Gastrocnemius medialis (tissue), 4 donors: ENCODE measurements at regions not wholly inside any gene's neighbourhood (a gene's known extent, or its start where the extent isn't known, plus 50 kb on each side); places are given as distances from the start of the nearest gene placed in this dataset.

Experiments used
- ATAC-seq, 2 donors: fragments of 150-250 bp; one replicate each; pipeline ENCODE4 v1.9.1; 2016
- DNase-seq, 2 donors: peaks; one replicate each; pipeline ENCODE4 v3.0.0-alpha.2; 2019
- H3K27ac ChIP-seq, 4 donors: fragments of 200-600 bp; sonication (generic); 1 replicate in 1 of 4; 2 replicates in 3 of 4; pipeline ENCODE4 v1.5.1; 2016 to 2018; ENCODE audit warnings: mild to moderate bottlenecking in 2 of 4, moderate library complexity in 1 of 4
- H3K27me3 ChIP-seq, 3 donors: fragments of 200-600 bp; sonication (generic) in 2 of 3; 1 replicate in 1 of 3; 2 replicates in 2 of 3; pipeline versions ENCODE4 v1.5.1 to v1.6.0; 2016 to 2019; ENCODE audit warnings: mild to moderate bottlenecking in 1 of 3, moderate library complexity in 1 of 3
- H3K36me3 ChIP-seq, 2 donors: fragments of 200-600 bp; sonication (generic) in 1 of 2; one replicate each; pipeline ENCODE4 v1.5.1; 2017 to 2018
- H3K4me1 ChIP-seq, 2 donors: fragments of 200-600 bp; sonication (generic) in 1 of 2; one replicate each; pipeline ENCODE4 v1.5.1; 2016 to 2017; ENCODE audit warnings: mild to moderate bottlenecking in 2 of 2
- H3K4me3 ChIP-seq, 4 donors: fragments of 200-600 bp; sonication (generic) in 3 of 4; 1 replicate in 1 of 4; 2 replicates in 3 of 4; pipeline ENCODE4 v1.5.1; 2016 to 2019; ENCODE audit warnings: mild to moderate bottlenecking in 2 of 4
- H3K9me3 ChIP-seq, 3 donors: fragments of 200-600 bp; sonication (generic) in 2 of 3; 1 replicate in 1 of 3; 2 replicates in 2 of 3; pipeline ENCODE4 v1.5.1; 2016 to 2019
- CTCF ChIP-seq, 5 experiments: fragments of 450-650 bp in 3 of 5; fragments of 200-600 bp in 2 of 5; sonication (generic) in 2 of 5; IDR thresholded peaks in 4 of 5; conservative IDR thresholded peaks in 1 of 5; 1 replicate in 4 of 5; 2 replicates in 1 of 5; pipeline ENCODE4 v1.5.1; 2016 to 2019; ENCODE audit warnings: antibody characterized with exemption in 5 of 5, mild to moderate bottlenecking in 3 of 5, moderate library complexity in 3 of 5
- POLR2A ChIP-seq, 2 donors: fragments of 450-650 bp; IDR thresholded peaks; one replicate each; pipeline ENCODE4 v1.6.1; 2017; ENCODE audit warnings: antibody characterized with exemption in 2 of 2, mild to moderate bottlenecking in 2 of 2, moderate library complexity in 2 of 2
- in situ Hi-C, 4 donors: fragments of 200-750 bp; cut with MboI; loops; one replicate each; pipeline versions ENCODE4 v1.15.0 to v1.8.0; 2017; ENCODE audit warnings: low sequenced_read_pairs in 4 of 4
- intact Hi-C: fragments of 100-400 bp; cut with DNase I; formaldehyde crosslinking; loops from one replicate; pipeline ENCODE4 v1.15.1; 2023; ENCODE audit warnings: low total_unique reads

- in situ Hi-C loops (no loop called here), intact Hi-C loops (no loop called here)
- H3K27ac ChIP-seq, result no peak overlapping the region
- no peaks in the 10 kb centered on the region for H3K36me3 ChIP-seq
- no peak overlapping the region for H3K4me3 ChIP-seq
- peaks cover 0 to 4% (median 0%) of the 10 kb centered on the region in 3 donors for H3K9me3 ChIP-seq
- no peak for DNase-seq
- H3K27me3 ChIP-seq, result no peaks in the 10 kb centered on the region
- H3K4me1 ChIP-seq, result no peaks in the 10 kb centered on the region
- no peak for ATAC-seq
- TF ChIP-seq POLR2A (IDR thresholded peaks at IDR 0.05) (no peak), CTCF (IDR thresholded peaks at IDR 0.05 in 4 of 5, conservative IDR thresholded peaks at IDR 0.05 in 1 of 5) (no peak)
These were observed 173.1 kb downstream of the ADRA2A start for GRCh38 chr10:111249925-111250324.

DNA sequence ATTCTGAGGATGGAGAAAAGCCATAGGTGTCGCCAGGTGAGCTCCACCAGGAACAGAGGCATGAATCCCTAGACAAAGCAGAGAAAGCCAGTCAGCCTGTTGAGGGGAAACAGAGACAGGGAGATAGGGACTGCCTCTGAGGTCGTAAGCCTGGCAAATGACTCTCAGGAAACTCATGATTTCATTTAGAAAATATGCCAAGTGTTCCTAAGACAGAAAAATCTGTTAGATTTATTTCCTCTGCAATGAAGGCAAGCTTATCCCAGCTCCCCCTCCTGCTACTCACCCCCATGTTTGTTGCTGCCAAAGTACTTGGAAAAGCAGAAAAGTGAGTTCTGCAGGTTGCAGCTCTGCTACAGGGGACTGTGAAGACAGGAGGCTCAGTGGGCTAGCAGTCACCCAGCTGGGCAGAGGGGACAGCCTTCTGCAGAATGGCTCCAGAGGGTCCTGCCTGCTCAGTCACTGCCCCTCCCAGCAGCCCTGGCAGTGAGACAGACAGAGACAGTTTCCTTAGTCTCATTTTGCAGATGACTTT is 184.3 kb downstream of the ADRA2A start:
- TF ChIP-seq POLR2A (IDR thresholded peaks at IDR 0.05) (no peak), CTCF (IDR thresholded peaks at IDR 0.05 in 4 of 5, conservative IDR thresholded peaks at IDR 0.05 in 1 of 5) (no peak)
- Histone ChIP-seq H3K9me3 (no peaks in the 10 kb centered on the region), H3K4me3 (no peak overlapping the region), H3K4me1 (no peaks in the 10 kb centered on the region), H3K36me3 (no peaks in the 10 kb centered on the region), H3K27ac (no peak overlapping the region), H3K27me3 (no peaks in the 10 kb centered on the region)
- in situ Hi-C loops (no loop called here), intact Hi-C loops (no loop called here)
- ATAC-seq (no peak), DNase-seq (no peak)

DNA sequence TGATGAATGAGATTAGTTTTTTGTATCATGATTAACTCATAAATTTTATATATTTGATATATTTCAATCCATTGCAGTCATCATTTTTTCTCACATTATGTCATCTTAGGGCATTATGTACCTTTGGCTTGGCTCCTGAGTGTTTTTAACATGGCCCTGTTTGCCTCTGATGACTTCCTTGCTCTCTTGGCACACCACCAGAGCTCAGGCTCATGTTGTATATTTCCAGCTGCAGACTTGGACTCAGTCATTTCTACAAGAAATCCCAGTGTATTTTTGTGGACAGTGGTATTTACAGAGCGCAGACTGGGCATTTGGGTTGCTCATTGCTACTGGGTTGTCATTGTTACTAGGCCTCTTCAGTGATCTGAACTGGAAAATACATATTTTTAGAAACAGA is 188.5 kb downstream of the ADRA2A start:
- TF ChIP-seq POLR2A (IDR thresholded peaks at IDR 0.05) (no peak), CTCF (IDR thresholded peaks at IDR 0.05 in 4 of 5, conservative IDR thresholded peaks at IDR 0.05 in 1 of 5) (no peak)
- no peak overlapping the region for H3K27ac ChIP-seq
- H3K4me3 ChIP-seq, result no peak overlapping the region
- H3K27me3 ChIP-seq, result peaks cover 0 to 2% (median 0%) of the 10 kb centered on the region in 3 donors
- no peaks in the 10 kb centered on the region for H3K36me3 ChIP-seq
- DNase-seq (no peak), ATAC-seq (no peak)
- H3K9me3 ChIP-seq, result no peaks in the 10 kb centered on the region
- no peaks in the 10 kb centered on the region for H3K4me1 ChIP-seq
- intact Hi-C loops, result no loop called here
- in situ Hi-C loops, result no loop called here

- DNase-seq (no peak), ATAC-seq (no peak)
- TF ChIP-seq CTCF (IDR thresholded peaks at IDR 0.05 in 4 of 5, conservative IDR thresholded peaks at IDR 0.05 in 1 of 5) (no peak), POLR2A (IDR thresholded peaks at IDR 0.05) (no peak)
- Histone ChIP-seq H3K4me3 (no peak overlapping the region), H3K9me3 (no peaks in the 10 kb centered on the region), H3K36me3 (no peaks in the 10 kb centered on the region), H3K4me1 (no peaks in the 10 kb centered on the region), H3K27me3 (peaks cover 0 to 2% (median 0%) of the 10 kb centered on the region in 3 donors), H3K27ac (no peak overlapping the region)
- intact Hi-C loops, result no loop called here
- in situ Hi-C loops, result no loop called here
These were observed 189.3 kb downstream of the ADRA2A start for GRCh38 chr10:111266165-111266564.

DNA sequence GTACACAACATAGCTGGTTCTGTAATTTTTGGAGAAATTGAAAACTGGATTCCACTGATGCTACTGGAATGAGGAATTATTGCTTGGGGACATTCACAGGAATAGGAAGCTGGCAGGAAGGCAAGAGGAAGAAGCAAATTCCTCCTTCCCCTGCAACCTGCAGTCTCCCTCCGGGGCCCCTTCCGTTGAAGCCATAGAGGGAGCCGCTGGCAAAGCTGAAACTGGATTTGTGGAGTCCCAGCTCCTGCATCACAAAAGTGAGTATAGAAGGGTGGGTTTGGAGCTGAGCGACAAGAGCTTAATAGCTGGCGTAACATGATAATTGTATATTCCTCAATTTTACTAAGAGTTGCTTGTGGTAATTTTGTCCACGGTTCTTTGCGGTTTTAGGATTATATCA is 190.8 kb downstream of the ADRA2A start:
- TF ChIP-seq CTCF (IDR thresholded peaks at IDR 0.05 in 4 of 5, conservative IDR thresholded peaks at IDR 0.05 in 1 of 5) (no peak), POLR2A (IDR thresholded peaks at IDR 0.05) (no peak)
- intact Hi-C loops, result no loop called here
- H3K36me3 ChIP-seq, result no peaks in the 10 kb centered on the region
- no peak overlapping the region for H3K27ac ChIP-seq
- H3K4me1 ChIP-seq, result no peaks in the 10 kb centered on the region
- in situ Hi-C loops, result no loop called here
- no peak for ATAC-seq
- DNase-seq, result no peak
- H3K4me3 ChIP-seq, result no peak overlapping the region
- H3K9me3 ChIP-seq, result no peaks in the 10 kb centered on the region
- peaks cover 0 to 2% (median 0%) of the 10 kb centered on the region in 3 donors for H3K27me3 ChIP-seq
